Glomerular endothelial cell (primary cell): ENCODE measurements at regions not wholly inside any gene's neighbourhood (a gene's known extent, or its start where the extent isn't known, plus 50 kb on each side); places are given as distances from the start of the nearest gene placed in this dataset.

Source experiments
- DNase-seq: peaks from one replicate; pipeline ENCODE4 v3.0.0-alpha.2; 2011; ENCODE audit warnings: low read depth, low spot score; ENCODE audit errors: extremely low read depth

- no peak for DNase-seq
Observed at GRCh38 chr1:101290922-101291561, 54.2 kb downstream of the S1PR1 start.

GRCh38 chr1:101291562-101292380, 55.0 kb downstream of the S1PR1 start:
- no peak for DNase-seq

GRCh38 chr1:101293461-101294051, 56.7 kb downstream of the S1PR1 start:
- DNase-seq: no peak

- DNase-seq: no peak
Observed at GRCh38 chr1:101295209-101295608, 58.4 kb downstream of the S1PR1 start.

GRCh38 chr1:101298663-101299062, 61.8 kb downstream of the S1PR1 start:
- no peak for DNase-seq

- DNase-seq: no peak
Observed at GRCh38 chr1:101299141-101299540, 62.3 kb downstream of the S1PR1 start.

GRCh38 chr1:101299710-101300109, 62.9 kb downstream of the S1PR1 start:
- DNase-seq: no peak

- DNase-seq: no peak
Observed at GRCh38 chr1:101300916-101301315, 64.1 kb downstream of the S1PR1 start.

GRCh38 chr1:101301446-101302057, 64.7 kb downstream of the S1PR1 start:
- no peak for DNase-seq

GRCh38 chr1:101302831-101303511, 66.2 kb downstream of the S1PR1 start:
- DNase-seq: no peak

GRCh38 chr1:101307985-101308689, 71.3 kb downstream of the S1PR1 start:
- DNase-seq: no peak

- DNase-seq: no peak
Observed at GRCh38 chr1:101308935-101309333, 72.1 kb downstream of the S1PR1 start.

GRCh38 chr1:101309334-101310311, 72.8 kb downstream of the S1PR1 start:
- DNase-seq: no peak

- DNase-seq: no peak
Observed at GRCh38 chr1:101310506-101310905, 73.7 kb downstream of the S1PR1 start.

GRCh38 chr1:101311146-101311920, 74.5 kb downstream of the S1PR1 start:
- DNase-seq: no peak

- DNase-seq: no peak
Observed at GRCh38 chr1:101312147-101312546, 75.3 kb downstream of the S1PR1 start.

- no peak for DNase-seq
Observed at GRCh38 chr1:101313356-101313755, 76.5 kb downstream of the S1PR1 start.

- DNase-seq: no peak
Observed at GRCh38 chr1:101314244-101314643, 77.4 kb downstream of the S1PR1 start.
